Stimulated activated CD8-positive, alpha-beta memory T cell treated with anti-CD3 and anti-CD28 coated beads, Interleukin-7, amount 100 ng/mL, for 24 hours (primary cell): ENCODE measurements at regions not wholly inside any gene's neighbourhood (a gene's known extent, or its start where the extent isn't known, plus 50 kb on each side); places are given as distances from the start of the nearest gene placed in this dataset.

Experiments used
- DNase-seq: peaks from one replicate; pipeline ENCODE4 v3.0.0-alpha.2; 2020; ENCODE audit warnings: low read depth

DNA sequence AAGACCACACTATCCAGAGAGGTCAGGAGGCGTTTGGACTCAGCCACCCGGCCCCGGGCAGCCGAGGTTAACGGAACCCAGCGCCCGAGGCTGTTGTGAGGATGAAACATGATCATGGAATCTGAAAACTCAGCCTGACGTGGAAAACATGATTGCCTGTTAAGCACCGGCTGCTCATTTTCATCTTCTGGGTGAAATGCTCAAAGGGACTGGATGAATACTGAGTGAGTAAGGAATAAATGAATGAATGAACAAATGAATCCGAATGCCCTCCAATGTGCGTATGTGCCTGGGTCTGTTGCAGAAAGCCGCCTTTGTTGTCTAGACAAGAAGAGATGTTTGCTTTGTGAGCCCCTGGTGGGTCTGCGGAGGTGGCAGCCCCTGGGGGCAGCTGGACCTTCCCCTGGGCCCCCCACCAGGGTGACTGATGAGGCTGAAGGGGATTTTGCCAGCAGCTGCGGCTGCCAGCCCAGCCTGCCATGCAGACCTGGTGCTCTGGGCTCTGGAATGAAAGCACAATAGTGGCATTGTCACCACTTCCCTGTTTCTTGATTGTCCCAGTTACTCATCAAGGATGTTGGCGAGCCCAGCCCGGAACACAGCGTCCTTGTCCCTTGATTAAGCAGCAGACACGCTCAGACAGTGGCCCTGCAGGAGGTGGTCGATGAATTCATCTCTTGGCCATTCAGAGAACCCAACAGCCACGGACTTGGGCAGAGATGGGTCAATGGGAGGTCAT lies 211.1 kb downstream of the ANKRD60 start:
- DNase-seq = no peak

DNA sequence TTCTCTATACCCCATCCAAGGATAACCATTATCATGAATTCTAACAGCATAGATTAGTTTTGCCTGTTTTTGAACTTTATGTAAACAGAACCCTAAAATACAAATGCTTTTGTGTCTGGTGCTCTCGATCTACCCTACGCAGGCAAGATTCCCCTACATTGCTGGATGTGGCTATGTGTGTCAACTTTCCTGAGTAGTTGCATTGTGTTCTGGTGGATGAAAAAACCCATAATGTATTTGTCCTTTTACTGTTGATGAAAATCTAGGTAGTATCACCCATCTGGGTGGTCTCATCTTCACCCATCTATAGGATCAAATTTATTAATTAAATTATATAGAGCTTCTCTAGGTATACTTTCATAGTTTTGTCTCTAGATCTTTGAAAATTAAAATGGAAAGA lies 211.7 kb downstream of the ANKRD60 start:
- DNase-seq = no peak

DNA sequence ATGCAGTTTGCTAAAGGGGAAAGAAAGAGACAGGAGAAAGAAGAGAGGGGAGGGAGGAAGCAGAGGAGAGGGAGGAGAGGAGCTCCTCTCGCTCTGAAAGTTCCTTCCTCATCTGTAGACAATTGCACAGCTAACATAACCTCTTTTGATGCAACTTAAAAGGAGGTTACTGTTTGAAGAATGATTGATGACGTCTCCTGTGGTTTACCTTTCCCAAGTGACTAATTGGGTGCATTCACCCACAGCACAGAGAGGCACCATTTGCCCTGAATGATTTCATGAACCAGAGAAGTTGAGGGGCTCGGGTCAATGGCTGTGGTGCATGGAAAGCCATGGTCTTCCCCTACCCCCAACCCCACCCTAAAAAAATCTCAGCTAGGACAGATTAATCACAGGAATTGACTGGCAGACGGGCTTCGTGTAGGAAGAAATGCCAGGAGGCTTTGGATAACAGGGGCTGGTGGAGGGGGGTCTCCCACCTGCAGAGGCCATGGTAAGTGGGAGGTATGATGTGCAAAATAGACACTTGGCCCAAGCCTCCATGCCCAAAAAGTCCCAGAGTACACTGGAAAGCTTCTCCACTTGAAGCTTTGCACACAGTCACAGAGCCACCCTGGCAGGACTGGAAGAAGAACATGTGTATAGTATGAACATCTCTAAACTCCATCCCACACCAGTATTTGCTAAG lies 213.7 kb downstream of the ANKRD60 start:
- no peak for DNase-seq

DNA sequence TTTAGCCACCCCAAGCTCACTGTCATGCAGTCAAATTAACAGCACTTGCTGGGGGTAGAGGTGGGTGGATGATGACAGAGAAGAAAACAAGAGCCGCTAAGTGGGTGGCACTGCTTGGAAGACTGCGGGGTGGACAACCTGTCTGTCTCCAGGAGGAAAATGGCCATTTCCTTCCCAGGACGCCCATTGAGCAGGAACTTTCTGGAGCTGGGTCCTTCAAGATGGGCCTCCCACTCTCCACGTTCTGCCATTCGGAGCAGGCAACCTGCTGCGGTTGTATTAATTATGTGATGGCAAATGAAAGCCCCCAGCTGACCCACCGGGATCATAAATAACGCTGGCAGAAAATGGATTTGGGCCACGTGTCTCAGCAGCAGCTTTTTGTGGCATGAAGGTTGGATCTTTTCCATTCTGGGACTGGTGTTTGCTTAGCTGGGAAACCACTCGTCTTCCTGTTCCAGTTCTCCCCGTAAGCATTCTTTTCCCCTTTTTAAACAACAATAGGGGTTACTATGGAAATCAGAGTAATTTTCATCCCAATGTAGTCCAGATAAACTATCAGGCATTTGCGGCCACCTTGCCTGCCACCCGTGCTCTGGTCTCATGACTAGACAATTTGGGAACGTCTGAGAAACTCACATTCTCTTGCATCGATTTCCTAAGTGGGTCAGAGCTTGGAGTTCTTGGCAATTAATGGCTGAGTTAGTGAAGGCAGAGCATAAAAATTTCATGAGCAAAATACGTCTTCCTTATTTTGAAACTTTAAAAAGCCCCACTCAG lies 215.5 kb downstream of the ANKRD60 start:
- DNase-seq = no peak

DNA sequence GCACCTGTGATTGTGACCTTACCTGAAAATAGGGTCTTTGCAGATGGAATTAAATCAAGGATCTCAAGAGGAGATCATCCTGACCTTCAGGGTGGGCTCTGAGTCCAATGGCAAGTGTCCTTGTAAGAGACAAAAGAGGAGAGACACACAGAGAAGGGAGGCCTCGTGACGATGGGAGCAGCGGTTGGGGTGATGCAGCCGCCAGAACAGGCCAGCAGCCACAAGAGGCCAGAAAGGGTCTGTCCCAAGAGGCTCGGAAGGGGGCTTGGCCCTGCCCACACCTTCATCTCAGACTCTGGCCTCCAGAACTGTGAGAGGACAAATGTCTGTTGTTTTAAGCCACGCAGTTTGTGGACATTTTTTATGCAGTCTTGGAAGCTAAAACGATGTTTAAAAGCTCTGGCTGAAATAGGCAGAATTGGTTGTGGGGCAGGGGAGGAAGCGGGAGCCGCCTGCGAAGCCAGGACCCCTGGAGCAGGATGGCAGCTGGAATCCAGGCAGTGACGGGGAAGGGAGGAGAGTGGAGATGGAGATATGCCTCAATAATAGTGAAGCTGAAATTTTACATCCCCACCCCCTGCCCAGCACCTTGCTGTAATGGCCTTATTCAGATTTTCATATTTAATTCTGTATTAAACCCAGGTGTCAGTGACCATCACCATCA lies 216.4 kb downstream of the ANKRD60 start:
- DNase-seq = no peak

DNA sequence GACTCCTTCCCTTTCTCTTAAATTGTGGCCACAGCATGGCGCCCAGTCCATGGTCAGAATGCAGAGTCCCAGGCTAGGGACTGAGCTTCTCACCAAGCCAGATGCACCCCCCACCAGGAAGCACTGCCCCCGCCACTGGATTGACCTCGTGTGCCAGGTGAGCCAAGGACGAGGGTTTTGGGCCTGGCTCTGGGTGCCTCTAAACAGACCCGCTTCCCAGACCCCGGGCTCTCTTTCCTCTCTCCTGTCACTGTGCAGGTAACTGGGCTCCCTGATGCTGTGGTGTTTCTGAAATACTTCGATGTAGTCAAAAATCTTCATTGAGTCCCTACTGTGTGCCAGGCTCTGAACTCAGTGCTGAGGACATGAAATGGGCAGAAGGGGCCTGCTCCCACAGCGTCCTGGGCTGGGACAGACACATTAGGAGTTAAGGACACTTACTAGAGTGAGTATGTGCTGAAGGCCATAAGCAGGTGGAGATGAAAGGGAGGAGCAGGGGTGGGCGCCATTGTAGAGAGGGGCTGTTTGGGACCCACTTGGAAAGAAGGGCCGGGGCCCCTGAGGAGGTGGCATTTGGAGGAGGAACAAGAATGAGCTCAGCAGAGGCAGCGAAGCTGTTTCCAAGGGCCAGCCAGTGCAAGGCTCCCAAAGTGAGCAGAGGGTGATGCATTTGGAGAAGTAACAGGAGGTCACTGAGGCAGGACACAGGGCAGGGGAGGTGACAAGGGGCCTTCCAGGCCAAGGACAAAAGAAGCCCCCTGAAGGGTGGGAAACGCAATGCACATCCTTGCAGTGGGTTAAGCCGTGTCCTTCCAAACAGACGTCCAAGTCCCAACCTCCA lies 217.1 kb downstream of the ANKRD60 start:
- DNase-seq = no peak

DNA sequence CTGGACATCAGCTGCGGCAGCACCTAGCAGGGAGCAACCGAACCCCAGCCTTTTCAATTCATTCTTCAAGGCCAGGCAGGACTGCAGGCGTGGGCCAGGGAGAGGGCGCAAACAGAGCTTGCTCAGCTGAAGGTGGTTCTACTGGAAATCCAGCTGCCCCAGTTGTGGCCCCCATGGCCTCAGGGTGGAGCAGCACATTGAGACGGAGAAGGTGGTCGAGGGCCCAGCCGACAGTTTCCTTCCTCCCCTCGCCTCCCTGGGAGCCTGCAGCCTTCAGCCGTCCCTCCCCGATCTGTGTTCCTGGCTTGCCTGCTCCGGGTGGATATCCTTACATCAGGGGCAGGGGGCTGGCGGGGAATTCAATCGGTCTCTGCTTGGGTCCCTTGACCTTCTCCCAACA lies 217.8 kb downstream of the ANKRD60 start:
- DNase-seq = no peak

DNA sequence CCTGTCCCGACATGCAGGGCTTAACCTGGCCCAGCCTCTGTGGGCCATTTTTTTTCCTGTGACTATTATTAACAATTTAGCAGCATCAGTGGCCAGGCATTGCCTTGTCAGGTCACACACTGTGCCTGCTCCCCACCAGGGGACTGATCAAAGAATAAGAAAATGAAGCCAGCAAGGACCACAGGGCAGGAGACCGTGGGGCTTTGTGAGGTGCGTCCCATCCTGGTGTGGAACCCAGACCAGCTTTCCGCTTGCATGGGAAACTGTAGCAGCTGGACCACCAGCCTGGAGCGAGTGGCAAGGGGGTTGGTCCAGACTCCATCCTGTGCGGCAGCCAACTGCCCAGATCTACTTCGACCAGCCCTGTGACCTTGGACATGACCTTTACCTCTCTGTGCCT lies 218.3 kb downstream of the ANKRD60 start:
- DNase-seq = no peak

DNA sequence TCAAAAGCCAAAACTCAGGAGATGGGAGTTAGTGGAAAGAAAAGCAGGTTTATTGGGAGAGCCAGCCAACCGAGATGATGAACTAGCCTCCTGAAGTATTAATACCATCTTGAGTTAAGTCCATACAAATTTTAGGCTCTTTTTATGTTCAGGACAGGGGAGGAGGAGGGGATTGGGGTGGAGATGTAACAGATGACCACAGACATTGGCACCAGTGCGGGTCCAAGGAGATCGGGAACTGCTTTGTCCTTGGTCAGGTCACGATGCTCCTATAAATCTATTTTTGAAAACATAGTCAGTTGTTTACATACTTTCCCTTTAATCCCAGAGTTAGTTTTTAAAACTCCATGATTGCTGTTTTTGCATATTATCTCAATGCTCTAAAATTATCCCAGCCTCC lies 219.6 kb downstream of the ANKRD60 start:
- DNase-seq = no peak

DNA sequence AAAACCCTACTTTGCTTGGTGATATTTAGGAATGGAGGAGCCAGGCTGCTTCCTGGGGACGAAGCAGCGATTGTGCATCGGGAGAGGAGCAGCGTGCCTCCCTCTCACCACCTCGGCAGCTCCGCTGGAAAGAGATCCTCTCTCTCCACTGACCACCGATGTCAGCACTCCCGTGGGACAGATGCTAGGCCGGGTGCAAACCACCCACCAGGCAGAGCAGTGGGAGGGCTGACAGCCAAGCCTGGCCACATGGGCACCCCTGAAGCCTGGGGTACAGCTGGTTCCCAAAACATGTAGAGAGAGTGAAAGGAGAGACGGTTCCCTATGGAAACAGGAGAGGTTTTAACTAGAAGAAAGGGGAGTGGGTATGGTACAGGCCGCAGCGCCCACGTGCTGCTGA lies 220.0 kb downstream of the ANKRD60 start:
- no peak for DNase-seq

DNA sequence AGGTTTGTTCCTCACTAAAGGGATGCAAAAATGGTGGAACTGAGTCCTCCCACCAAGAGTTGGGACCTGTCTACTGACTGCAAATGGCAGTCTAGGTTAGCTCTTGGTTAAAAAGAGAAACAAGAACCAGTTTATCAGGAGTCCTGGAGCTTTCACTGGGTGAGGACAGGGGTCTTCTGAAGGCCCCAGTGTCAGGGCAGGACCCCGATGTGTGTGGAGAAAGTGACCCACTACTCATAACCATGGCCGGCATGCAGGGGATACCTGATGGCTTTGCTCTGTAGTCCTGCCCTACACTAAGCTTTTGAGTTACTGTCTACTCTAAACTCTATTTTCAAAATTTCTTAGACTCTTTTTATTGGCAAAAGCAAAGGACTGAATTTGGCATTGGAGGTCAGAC lies 220.5 kb downstream of the ANKRD60 start:
- no peak for DNase-seq

DNA sequence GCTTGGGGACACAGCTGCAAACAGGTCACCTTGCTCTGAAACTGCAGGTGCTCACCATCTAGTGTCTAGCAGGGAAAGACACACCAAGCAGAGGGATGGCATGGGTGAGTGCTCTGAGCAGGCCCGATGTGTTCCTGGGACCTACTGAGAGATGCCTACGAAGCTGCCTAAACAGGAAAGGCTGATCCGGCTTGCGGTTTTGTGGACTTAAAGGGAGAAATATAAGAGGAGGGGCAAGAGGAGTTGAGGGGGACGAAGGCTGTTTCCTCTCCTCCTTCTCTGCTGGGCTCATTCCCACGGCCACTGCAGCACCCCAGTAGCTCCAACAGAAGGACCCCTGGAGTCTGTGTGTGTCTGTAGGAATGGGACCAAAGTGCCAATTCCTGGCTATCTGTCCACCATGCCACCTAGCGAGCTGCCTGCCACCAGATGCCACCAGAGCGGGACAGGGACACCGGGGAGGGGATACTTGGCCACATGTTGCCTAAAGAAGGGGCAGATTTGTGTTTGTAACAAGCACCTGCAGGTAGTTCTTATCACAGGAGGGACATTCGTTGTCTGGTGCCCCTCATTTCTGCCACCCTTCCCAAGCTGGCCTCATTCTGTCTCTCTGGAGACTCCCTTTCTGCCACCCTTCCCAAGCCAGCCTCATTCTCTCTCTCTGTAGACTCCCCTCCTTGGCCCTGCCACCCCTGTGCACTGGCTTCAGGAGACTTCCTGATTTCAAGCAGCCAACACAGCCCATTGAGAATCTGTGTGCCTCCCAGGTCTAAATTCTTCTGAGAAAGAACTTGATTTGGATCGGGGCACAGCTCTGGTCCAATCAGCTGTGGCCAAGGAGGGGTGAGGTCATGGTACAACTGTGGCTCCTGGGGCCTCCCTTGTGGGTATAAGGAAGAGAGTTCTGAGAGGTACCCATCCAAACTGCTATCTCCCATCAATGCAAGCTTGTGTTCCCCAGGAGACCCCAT lies 221.8 kb downstream of the ANKRD60 start:
- no peak for DNase-seq

DNA sequence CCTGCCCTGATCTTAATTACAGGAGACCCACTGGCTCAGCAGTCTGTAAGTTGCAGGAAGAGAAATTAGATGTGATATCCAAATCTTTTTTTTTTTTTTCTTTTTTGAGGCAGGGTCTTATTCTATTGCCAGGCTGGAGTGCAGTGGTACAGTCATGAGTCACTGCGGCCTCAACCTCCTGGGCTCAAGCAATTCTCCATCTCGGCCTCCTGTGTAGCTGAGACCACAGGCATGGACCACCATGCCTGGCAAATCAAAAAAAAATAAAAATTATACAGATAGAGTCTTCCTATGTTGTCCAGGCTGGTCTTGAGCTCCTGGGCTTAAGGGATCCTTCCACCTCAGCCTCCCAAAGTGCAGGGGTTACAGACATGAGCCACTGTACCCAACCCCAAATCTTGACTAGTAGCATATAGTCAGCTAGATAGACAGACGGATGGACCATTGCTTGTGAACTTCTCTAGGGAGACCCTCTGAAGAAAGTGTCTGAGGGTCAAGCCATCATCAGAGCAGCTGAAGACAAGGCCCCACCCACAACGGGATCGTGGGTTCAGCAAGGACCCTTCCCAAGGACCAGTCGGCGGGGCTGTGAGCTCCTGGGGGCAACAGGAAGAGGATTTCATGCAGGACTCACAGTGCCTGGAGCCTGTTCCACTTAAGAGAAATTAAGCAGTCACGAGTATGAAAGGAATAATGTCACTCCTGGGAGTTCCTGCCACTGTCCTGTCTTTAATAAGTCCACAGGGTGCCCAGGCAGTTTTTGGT lies 222.7 kb downstream of the ANKRD60 start:
- DNase-seq = no peak

DNA sequence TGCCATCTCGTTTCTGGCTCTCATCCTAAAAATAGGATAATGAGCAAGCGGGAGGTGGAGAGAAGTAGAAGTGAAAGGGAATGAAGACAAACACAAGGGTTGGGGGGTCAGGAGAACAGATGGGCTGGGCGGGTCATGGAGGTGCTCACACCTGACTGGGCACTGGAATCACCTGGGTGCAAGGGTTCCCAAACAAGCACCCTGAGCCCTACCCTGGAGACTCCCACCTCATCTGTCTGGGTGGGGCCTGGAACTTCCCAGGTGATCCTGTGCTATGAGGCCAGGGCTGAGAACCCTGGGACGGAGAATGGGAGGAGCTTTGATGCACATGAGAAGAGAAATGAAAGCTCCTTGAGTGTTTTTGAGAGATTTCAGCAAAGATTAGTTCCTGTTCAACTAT lies 223.6 kb downstream of the ANKRD60 start:
- DNase-seq = no peak

DNA sequence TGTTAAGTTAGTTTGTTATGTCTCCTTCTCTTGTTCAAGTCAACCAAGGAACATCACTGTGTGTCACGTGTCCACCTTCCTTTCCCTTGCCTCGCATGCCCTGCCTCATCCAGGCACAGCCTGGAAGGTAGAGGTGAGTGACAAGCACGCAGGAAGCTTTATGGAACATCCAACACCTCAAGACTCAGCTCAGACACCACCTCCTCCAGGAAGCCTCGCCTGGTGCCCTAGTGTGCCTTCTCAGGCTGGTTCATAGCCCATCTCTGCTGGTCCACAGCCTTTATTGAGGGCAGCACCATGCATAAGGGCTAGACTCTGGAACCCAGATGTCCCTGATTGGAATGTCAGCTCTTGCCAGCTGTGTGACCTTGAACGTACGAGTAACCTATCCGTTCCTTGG lies 224.3 kb downstream of the ANKRD60 start:
- no peak for DNase-seq

DNA sequence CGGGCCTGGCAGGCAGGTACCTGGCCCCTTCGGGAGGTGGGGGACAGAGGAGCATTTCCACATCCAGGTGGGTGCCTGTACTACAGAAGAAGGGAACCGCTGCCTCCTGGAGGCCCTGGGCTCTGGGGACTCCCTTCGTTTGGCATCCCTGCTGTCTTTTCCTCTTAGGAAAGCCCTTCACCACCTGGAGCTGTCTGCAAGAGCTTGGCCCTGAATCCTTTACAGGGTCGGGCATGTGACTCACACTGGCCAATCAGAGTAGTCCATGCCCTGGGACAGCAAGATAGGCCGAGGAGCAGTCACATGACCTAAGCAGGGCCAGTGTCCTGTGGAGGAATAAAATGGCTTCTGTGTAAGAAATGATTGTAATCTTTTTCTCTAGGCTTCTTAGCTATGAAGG lies 224.9 kb downstream of the ANKRD60 start:
- DNase-seq = no peak

DNA sequence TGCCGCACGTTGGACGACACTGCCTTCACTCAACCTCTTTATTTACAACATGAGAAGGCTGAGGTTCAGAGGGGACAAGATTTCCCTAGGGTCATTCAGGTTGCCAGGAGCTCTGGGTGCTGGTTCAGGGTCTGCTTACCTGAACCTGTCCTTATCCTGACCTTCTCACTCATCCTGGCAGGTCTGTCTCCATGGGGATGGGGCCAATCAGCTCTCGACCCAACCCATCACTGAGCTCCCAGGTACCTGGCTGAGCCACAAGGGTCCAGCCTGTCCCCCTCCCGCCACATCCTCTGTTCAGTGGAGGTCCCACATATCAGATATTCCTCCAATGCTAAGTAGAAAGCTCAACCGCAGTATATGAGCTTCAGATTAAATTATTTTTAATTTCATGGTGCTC lies 225.6 kb downstream of the ANKRD60 start:
- DNase-seq = no peak

DNA sequence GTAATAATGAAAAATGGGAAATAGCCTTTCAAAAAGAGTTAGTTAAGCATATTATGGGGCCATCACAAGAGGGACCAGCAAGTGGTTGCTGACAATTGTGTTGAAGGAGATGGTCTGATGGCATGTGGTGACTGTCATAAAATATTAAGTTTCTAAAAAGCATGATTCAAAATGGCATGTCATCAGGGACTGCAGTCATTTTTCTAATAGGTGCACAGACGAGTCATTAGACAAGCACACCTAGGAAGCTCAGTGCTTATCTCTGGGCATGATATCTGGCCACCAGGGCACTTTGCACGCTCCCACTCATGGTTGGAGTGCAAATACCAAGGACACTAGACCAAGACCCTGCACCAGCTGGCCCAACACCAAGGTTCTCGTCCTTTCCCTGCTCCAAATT lies 226.5 kb downstream of the ANKRD60 start:
- no peak for DNase-seq

DNA sequence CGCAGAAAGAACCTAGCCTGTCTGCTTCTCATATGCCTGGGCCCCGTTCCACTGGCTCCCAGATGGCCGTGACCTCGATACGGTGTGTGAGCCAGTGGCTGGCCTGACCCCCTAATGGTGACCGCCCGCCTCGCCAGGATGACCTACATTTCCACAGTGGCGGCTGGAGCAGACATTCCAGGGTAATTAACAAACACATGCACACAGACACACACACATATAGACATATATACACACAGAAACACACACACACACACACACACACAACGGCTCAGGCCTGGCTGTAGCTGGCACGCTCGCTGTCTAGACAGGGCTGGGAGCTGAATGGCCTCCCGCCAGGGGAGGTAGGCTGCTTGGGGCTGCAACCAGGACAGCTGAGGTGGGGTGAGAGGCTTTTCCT lies 227.1 kb downstream of the ANKRD60 start:
- DNase-seq = no peak

DNA sequence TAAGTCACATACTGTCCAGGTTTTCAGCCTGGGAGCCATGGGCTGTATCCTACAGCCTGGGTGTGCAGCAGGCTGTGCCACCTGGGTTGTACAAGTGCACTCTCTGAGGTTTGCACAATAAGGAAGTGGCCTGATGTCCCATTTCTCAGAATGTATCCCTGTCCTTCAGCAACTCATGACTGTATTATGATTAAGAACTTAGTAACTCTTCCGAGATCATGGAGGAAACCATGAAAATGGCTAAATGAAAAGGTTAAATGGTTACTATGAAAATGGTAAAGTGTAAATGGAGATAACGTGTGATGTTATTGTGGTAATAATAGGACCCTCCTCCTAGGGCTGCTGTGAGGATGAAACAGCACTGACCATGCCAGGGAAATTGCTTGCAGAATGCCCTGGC lies 227.6 kb downstream of the ANKRD60 start:
- no peak for DNase-seq
